GM04503 (cell line): ENCODE measurements at regions not wholly inside any gene's neighbourhood (a gene's known extent, or its start where the extent isn't known, plus 50 kb on each side); places are given as distances from the start of the nearest gene placed in this dataset.

ENCODE experiments used
- DNase-seq: peaks from one replicate; pipeline ENCODE4 v3.0.0-alpha.2; 2012; ENCODE audit warnings: low read depth

DNA sequence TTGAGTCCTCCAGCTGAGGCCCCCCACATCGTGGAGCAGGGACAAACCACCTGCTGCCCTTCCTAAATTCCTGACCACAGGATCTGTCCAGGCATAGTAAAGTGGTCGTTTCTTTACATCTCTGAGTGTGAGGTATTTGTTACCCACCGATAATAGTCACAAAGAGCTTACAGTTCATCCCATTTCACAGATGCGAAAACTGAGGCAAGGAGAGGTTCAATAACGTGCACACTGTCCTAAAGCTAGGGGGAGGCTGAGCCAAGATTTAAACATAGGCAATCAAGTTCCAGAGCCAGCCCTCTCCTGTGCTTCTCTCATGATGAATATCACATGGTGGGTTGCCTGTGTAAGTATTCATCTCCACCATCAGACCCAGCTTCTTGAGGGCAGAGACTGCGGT is 135.4 kb downstream of the CCT6B start:
- no peak for DNase-seq

DNA sequence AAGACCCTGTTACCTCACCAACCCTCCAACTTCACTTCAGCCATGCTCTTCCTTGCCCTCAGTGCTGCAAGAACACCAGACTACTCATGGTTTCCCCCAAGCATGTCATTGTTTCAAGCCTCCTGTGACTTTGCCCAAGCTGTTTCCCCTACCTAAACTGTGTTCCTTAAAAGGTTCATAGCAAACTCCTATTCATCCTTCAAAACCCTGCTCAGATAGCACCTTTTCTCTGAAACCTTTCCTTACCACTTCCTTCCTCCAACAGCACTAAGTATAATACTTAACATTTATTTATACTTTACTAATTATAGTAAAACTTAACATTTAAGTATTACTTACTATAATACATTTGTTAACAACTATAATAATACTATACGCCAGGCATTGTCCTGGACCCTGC is 136.2 kb downstream of the CCT6B start:
- no peak for DNase-seq

DNA sequence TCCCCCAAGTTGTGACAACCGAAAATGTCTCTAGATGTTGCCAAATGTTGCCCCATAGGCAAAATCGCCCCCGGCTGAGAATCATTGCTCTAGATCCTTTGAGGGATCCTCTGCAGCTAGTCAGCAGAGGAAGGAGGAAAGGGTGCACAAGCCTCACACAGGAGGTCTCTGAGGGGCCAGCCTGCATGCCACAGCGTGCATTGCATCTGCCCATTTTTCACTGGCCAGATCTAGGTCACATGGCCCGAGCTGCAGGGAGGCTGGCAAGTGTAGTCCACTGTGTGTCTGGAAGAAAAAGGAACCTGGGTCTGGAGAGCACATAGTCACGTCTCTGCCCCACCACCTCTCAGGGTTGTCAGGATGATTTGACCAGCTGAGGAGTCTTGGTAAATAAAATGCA is 138.2 kb downstream of the CCT6B start:
- no peak for DNase-seq

DNA sequence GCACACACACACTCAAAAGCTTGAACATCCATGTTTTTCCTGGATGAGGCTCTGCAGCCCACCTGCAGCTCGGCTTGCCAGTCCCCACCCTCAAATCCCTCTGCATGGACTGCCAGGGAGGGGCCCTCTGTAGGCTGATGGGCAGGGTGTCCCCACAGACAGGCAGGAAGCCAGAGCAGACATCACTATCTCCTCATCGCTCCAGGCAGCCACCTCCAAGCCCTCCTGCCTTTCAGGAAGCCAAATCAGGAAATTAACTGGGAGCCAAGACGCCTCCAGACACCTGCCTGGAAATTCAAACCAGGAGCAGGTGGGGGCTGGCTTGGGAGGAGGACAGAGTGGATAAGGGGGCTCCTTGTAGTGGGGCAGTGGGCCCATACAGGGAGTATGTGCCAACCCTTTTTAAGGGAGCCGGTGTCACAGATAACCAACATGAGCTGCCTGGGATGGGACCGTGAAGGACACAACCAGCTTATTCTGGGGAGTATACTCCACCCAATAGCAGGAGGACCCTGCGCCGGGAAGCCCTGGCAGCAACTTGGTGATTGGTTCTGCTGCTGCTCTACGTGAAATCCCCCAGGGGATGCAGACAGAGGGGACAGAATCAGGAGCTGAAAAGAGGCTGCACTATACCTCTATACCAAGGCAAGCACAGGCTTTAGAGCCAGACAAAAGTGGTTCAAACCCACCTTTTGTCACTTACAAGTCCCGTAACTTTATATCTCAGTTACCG is 139.1 kb downstream of the CCT6B start:
- no peak for DNase-seq

DNA sequence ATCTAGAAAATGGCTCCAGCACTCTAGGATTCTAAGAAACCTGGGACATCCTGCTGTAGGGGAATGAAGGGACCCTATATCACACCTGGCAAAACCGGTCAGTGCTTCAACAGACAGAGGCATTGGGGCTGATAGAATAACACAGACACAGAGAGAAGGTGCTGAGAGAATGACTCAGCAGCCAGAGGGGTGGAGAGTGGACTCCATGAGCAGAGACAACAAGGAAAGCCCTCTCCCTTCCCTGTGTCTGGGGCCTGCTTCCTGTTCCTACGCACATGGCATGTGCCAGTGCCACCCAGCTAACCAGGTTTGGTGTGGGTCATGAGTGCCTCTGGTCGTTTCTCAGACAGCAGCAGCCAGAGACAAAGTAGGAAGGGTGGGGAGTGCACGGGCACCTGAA is 140.3 kb downstream of the CCT6B start:
- DNase-seq, result no peak

DNA sequence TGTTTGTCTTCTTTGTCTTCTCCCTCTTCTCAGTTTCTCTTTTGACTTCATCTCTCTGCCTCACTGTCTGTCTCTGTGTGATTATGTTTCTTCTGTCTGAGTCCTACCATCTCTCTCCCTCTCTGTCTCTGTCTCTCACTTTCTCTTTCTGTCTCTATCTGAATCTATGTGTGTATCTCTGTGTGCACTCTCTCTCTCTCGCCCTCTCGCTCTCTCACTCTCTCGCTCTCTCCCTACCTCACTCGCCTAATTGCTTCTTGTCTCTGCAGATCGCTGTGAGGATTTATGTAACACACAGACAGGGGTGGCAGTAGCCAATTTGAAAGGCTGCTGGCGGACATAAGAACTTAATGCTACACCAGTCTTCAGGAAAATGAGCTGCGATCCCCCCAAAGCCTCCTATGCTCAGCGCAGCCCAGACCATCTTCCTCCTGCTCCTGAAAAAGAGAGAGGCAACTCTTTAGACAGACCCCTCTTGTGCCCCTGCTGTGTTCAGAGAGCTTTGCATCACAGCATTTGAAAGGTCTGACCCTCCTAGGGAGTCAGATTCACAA is 140.9 kb downstream of the CCT6B start:
- DNase-seq, result no peak

DNA sequence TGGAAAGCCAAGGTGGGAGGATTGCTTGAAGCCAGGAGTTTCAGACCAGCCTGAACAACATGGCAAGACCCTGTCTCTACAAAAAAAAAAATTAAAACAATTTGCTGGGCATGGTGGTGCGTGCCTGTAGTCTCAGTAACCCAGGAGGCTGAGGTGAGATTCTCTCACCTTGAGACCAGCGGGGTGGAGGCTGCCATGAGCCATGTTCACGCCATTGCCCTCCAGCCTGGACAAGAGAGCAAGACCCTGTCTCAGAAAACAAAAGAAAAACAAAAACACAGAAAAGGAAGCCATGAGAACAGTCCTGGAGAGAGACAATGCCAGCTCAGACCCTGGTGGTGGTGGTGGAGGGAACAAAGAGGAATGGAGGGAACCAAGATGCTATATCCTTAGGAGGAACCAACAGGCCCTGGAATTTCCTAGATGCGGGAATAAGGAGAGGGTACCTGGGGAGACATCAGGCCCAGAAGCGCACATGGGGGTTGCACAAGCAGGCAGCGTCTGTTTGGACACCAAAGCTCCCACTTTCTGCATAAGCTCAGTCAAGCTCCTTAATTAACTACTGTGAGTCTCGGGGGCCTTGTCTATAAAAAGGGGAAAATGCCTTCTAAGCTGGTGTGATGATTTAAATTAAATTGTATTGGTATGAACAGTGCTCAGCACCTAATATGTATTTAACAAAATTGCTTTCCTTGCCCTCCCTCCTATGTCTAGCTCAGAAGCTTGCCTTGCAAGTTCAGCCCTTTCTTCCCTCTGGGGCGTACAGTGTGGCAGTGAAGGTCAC is 143.8 kb downstream of the CCT6B start:
- DNase-seq, result no peak

DNA sequence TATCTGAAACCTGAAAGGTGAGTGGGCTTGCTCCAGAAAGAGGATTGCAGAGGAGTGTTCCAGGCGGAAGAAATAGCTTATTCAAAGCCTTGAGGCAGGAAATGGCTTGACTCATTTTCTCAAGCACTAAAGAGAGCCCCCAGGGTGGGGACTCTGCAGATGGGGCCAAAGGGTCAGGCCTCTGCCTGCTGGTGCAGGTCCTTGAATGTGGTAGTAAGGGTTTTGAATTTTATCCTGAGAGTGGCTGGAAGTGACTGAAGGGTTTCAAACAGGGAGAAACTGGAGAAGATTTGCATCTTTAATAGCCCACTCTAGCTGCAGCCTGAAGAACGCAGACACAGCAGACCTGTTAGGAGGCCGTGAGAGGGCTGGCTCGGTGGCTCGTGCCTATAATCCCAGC is 144.4 kb downstream of the CCT6B start:
- DNase-seq, result no peak

DNA sequence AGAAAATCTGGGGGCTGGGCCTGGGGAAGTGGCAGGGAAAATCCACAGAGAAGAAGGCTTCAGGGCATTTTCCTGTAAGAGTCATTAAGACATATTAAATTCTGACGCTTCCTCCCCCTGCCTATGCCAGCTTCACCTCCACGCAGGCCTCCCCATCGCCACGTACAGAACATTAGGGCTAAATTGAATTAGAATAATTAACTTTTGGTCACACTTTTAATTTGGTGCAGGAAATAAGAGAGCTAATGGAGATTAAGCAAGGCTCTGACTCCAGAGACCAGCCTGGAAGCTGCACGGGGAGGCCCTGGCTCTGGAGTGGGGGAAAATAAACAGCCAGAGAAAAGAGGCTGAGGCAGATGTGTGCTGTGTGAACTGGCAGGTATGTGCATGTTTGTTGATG is 148.0 kb downstream of the CCT6B start:
- no peak for DNase-seq

DNA sequence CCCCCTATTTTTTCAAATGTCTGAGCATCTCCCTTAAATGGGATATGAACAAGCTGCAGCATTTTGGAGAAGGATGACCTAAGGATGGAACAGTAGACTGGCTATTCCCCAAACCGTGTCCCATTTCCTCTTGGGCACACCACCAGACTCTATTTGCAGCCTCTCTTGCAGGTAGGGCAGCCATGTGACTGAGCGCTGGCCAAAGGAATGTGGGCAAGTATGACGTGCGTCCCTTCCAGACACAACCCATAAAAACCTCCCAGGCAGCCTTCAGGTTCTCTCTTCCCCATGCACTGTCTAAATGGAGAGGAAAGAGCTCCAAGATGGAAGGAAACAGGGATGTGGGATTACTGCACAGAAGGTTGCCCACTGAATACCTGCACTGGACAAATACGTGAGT is 149.7 kb downstream of the CCT6B start:
- DNase-seq, result no peak

DNA sequence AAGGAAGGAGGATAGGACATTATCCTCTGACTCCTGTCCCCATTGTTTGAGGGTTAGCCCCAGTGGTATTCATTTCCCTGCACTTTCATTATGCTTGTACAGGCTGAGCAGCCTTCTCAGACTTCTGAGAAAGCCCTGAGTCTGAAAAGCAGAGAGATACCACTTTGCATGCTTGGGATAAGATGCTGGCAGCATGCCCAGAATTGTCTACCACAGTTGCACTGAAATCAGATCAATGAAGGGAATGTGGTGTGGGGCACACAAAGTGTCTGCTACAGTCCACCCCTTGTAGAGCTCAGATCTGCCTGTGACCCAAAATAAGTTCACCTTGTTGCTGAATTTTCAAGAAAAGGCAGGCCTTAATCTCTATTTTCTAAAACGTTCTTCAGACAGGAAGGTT is 160.6 kb downstream of the CCT6B start:
- DNase-seq, result no peak

DNA sequence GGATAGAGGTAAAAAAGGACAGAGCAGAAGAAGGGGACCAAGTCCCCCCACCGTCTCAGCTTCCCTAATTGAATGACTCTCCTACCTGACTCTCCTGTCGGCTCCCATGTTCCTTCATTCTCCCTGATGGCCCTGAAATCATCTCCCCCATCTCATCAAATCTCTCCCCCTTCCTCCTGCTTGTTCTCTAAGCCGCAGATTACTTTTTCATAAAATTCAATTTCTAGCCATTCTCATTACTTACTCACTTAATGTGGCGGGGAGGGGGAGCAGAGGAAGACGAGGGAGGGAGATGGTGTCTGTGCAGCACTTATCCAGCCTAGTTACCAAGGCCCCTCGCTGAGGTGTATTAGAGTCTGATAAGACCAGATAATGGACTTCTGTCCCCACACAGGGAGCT is 161.5 kb downstream of the CCT6B start:
- DNase-seq, result no peak

DNA sequence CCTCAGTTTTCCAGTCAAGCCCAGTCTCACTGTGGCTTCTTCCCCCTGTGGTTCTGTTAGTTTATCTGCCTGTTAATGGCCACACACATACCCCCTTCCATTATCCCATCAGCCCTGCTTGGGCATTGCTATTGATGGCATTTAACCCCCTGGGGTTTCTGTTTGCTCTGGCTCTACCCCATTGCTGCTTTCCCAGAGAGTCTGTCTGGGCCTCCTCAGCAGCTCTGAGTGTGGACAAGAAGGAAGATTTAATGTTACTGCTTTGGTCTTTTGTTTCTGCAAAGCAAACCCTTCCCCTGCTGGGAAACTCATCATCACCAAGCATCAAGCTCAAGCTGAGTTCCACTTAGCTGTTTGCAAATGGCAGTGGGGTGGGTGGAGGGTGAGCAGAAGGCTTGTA is 162.7 kb downstream of the CCT6B start:
- DNase-seq, result no peak

DNA sequence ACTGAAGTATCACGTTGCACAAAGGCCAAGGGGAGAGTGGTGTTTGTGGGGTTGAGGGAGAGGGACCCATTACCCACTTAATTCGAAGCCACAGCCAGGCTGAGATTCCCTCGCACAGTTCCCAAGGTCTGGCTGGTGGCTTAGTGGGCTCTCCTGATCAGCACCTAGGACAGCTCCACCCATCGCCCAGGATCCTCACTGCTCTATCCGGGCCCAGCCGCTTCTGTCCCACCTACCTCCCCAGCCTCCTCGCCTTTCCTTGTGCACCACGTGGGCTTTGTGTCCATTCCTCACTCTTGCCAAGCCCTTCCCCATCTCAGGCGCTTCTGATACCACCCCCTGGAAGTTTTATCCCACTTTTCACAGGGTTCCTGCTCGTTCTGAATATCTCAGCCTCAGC is 163.5 kb downstream of the CCT6B start:
- no peak for DNase-seq

DNA sequence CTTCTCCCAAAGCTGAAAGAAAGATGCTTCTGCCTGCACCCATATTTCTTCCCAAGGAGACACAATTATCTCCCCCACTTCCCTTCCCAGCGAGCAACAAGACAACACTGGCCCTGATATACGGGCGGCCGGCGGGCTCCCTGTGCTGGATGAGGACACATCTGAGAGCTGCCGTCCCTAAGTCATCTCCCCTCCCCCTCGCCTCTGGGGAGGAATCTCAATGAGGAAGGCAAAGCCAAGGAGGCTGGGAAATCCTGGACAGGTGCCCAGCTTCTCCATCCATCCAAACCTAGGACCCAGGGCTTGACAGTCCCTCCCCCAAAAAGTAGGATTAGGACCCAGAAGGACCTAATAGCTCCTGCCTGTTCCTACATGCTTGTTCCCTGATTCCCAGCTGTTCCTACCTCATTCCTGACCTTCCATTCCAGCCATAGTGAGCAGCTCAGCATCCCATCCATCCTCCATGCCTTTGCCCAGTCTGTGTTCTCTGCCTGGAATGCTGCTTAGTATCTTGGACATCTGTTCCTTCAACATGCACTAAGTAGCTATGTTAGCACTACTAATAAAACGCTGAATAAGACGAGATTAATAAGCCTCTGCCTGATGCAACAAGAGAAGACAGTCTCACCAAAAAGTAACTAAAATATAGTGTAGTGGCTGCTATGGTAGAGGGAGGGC is 167.9 kb downstream of the CCT6B start:
- no peak for DNase-seq

DNA sequence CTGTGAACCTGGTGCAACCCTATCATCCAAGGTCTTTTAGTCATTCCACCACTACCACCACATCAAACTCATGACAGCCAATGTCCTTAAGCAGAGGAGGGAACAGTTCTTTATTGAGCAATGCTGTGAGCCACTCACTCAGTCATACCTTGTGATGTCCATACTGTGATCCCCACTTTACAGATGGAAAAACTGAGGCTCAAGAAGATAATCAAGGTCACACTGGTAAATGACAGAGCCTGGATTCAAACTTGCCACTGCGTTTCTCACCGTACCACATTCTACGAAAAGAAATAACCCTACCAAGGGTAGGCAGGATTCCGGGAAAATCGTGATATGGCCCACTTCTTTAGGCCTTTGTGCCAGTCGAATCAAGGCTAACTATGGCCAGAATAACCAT is 172.6 kb downstream of the CCT6B start:
- no peak for DNase-seq

DNA sequence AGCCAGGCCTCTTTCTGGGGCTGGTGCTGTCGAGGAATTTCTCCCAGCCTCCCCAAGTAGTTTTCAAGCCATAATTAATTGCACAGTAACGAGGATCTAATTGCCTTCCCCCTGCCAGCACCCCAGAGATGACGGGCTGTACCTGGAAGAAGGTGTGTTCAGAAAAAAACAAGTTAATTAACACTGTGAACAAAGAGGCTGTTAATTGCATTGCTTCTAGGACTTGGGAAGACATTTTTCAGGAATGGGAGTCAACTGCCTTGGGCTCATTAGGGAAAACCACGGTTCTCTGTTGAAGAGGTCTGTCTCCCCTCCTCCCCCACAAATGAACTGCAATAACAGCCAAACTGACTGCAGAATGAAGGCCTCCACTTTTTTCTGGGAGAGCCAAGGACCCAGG is 176.7 kb downstream of the CCT6B start:
- no peak for DNase-seq

DNA sequence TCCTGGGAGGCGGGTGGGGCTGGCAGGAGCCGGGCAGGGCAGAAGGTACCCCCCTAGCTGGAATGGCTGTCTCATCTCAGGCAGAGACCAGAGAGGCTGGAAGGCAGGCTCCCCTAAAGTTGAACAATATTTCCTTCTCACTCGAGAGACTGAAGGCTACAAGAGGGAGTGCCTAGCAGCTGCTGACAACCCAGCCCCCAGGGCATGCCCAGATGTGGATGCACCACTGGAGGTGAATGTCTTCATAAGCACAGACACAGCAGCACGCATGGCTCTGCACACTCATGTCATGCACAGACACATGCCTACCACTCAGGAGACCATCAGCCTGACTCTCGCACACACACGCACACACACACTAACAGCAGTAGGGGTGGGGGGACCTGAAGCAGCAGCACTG is 179.0 kb downstream of the CCT6B start:
- no peak for DNase-seq

DNA sequence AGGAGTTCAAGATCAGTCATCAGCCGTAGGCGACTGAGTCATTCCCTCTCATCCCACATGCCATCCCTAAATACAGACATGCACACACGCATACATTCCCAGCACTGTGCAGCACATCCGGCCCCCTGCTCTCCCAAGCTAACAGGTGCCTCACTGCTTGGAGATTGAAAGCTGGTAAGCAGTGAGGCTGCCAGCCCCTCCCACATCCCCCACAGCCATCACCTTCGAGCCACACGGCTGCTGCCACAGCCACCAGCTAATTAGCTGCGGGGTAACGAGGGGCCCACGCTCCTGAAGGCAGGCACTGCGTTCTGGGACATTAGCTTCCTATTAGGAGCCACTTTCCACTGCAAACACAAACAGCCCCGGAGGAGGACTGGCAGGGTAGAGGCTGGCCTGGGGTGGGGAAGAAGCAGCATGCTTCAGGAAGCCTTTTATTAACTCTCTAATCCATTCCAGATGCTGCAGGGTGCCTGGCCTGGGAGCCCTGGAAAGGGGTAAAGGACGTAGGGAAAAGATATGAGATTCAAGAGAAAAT is 179.6 kb downstream of the CCT6B start:
- DNase-seq, result peak; percentile 3

DNA sequence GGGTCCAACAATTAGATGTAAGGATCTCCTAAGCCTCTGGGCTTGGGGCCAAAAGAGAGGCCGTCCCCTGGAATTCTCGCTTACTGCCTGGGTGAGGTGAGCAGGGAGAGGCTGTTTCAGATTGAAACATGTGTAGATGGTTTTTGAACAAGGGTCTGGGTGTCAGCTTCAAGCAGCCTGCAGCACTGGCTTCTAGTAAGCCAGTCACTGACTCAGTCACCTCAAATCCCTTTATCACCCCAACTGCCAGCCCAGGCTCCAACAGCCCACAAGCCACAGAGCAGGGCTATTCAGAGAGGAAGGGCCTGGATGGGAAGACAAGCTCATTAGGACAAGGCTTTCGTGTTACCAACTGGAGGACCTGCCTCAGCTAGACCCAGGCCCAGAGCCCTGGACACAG is 180.2 kb downstream of the CCT6B start:
- DNase-seq, result no peak

DNA sequence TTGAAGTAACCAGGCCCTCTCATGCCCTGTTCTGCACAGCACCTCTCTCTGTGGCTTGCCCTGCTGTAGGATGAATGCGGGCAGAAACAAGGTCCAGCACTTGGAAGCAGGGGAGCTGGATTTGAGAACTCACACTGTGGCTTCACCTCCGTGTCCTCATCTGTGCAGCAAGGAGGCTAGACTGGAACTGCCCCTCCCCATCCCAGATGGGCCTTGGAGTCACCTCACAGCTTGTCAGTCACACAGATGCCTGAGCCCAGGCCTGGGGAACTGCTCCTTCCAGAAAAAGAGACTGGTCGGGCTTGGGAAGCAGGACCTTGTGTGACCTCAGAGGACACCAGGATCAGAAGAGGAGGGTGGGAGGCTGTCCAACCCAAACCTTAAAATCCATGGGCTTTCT is 180.8 kb downstream of the CCT6B start:
- DNase-seq, result no peak
